ENCODE measurements at regions not wholly inside any gene's neighbourhood (a gene's known extent, or its start where the extent isn't known, plus 50 kb on each side); places are given as distances from the start of the nearest gene placed in this dataset.

DNA sequence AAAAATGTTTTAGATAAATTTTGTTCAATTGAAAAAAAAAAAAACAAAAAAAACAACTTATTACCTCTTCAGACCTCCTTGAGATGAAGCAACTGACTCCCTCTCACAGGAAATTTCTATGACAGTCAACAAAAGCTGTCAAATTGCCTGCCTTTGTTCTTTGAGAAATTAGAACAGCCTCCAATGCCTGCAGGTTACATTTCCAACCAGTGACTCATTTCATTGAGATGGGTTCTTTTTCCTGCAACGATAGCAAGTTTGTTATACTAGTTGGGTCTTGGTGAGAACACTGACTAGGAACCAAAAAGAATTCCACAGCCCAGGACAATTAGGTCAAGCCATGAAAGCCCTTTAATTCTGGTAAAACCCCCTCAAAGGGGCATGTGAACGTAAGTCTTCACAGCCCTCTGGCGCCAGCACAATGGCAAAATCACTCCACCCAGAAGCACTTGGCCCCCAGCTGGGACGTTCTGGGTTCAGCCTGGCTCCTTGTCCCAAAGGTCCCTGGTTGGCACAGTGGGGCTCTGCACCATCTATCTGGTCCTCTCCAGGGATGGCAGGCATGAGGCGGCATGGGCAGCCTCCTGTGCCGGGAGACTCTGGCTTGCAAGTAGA is 87.0 kb downstream of the SPP2 start:
- peak; percentile 89 for FAIRE-seq
- Histone ChIP-seq H4K20me1 (replicated peaks; ENCODE audit: control insufficient read depth, extremely low read depth, insufficient read depth, low read length) (no peaks in the 10 kb centered on the region), H3K9me1 (replicated peaks; ENCODE audit: control insufficient read depth, extremely low read depth, insufficient read depth, low read length) (no peaks in the 10 kb centered on the region), H3K36me3 (ENCODE audit: control insufficient read depth in 2 of 2, extremely low read depth in 1 of 2, insufficient read depth in 2 of 2, low read length in 2 of 2) (no peaks in the 10 kb centered on the region), H2AFZ (ENCODE audit: low read depth, low read length) (no peak overlapping the region), H3K79me2 (ENCODE audit: control insufficient read depth, insufficient read depth, low read length) (no peaks in the 10 kb centered on the region), H3K9ac (replicated peaks; ENCODE audit: extremely low read depth, insufficient read depth, low read length) (no peak overlapping the region), H3K4me3 (replicated peaks in 1 of 3; ENCODE audit: insufficient read depth in 1 of 3, low read depth in 1 of 3, low read length in 3 of 3) (no peak overlapping the region), H3K27me3 (ENCODE audit: control insufficient read depth in 2 of 2, insufficient read depth in 2 of 2, low read length in 2 of 2) (peaks cover 0 to 4% of the 10 kb centered on the region in 2 experiments), H3K9me3 (replicated peaks; ENCODE audit: control insufficient read depth, insufficient read depth, low read length) (no peaks in the 10 kb centered on the region), H3K27ac (ENCODE audit: insufficient read depth, low read depth, low read length) (no peak overlapping the region), H3K4me1 (ENCODE audit: control insufficient read depth, extremely low read depth, insufficient read depth, low read length) (peaks cover 16% of the 10 kb centered on the region), H3K4me2 (ENCODE audit: insufficient read depth, low read length) (no peak overlapping the region)
- CTCF ChIA-PET, result interaction anchor here (1.3 to 5.9 kb wide), 8 partner anchors 9 to 979 kb away, joined by 3 to 134 read pairs (median 8); partner anchors contain the start of gene ARL4C
- intact Hi-C loops (cut with micrococcal nuclease), result loop anchor here (1.0 kb wide), 3 partner anchors 9 to 283 kb away; no protein-coding TSS in a partner anchor
- peak; percentile 68 for DNase-seq (ENCODE audit: low read depth, low spot score)
- POLR2A ChIA-PET, result no interaction called here
- dilution Hi-C loops (cut with MboI; ENCODE audit: extremely low pct_ligation_motif_present, low sequenced_read_pairs), result no loop called here
- TF ChIP-seq JUN (IDR thresholded peaks at IDR 0.05; ENCODE audit: borderline replicate concordance, insufficient read depth, insufficient read length, low read depth) (peak; percentile 72), EZH2 (IDR thresholded peaks at IDR 0.05; ENCODE audit: borderline replicate concordance, low read depth, low read length, severe bottlenecking) (no peak), MYC (IDR thresholded peaks at IDR 0.05; ENCODE audit: low read depth, low read length) (no peak), POLR2AphosphoS5 (IDR thresholded peaks at IDR 0.05; ENCODE audit: insufficient read depth, low read depth, low read length) (no peak), POLR2A (IDR thresholded peaks at IDR 0.05; ENCODE audit: low read depth, low read length) (no peak), GATA2 (IDR thresholded peaks at IDR 0.05; ENCODE audit: insufficient read depth, insufficient read length, low read depth, low read length) (no peak), FOS (IDR thresholded peaks at IDR 0.05; ENCODE audit: borderline replicate concordance, insufficient read depth, low read length) (peak; percentile 82)
- TF ChIP-seq, protein P1, sequence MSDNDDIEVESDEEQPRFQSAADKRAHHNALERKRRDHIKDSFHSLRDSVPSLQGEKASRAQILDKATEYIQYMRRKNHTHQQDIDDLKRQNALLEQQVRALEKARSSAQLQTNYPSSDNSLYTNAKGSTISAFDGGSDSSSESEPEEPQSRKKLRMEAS (IDR thresholded peaks at IDR 0.05; ENCODE audit: insufficient read depth, insufficient read length), result no peak
- TF ChIP-seq, protein P2, sequence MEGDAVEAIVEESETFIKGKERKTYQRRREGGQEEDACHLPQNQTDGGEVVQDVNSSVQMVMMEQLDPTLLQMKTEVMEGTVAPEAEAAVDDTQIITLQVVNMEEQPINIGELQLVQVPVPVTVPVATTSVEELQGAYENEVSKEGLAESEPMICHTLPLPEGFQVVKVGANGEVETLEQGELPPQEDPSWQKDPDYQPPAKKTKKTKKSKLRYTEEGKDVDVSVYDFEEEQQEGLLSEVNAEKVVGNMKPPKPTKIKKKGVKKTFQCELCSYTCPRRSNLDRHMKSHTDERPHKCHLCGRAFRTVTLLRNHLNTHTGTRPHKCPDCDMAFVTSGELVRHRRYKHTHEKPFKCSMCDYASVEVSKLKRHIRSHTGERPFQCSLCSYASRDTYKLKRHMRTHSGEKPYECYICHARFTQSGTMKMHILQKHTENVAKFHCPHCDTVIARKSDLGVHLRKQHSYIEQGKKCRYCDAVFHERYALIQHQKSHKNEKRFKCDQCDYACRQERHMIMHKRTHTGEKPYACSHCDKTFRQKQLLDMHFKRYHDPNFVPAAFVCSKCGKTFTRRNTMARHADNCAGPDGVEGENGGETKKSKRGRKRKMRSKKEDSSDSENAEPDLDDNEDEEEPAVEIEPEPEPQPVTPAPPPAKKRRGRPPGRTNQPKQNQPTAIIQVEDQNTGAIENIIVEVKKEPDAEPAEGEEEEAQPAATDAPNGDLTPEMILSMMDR (IDR thresholded peaks at IDR 0.05; ENCODE audit: extremely low read depth in 1 of 2, insufficient read depth in 1 of 2, low read depth in 1 of 2, low read length in 2 of 2), result no peak
- BruUV-seq (replicated peaks), result no TSS peak
